ENCODE measurements at regions not wholly inside any gene's neighbourhood (a gene's known extent, or its start where the extent isn't known, plus 50 kb on each side); places are given as distances from the start of the nearest gene placed in this dataset.

- TF ChIP-seq CTCF (IDR thresholded peaks at IDR 0.05; ENCODE audit: low read depth, low read length) (no peak), EZH2phosphoT487 (IDR thresholded peaks at IDR 0.05; ENCODE audit: low read depth) (no peak)
Measured at GRCh38 chr2:128593879-128594650, 275.4 kb upstream of the HS6ST1 start.
